Ovary (tissue), 3 donors: ENCODE measurements at regions not wholly inside any gene's neighbourhood (a gene's known extent, or its start where the extent isn't known, plus 50 kb on each side); places are given as distances from the start of the nearest gene placed in this dataset.

Experiments
- CTCF ChIP-seq, 3 donors: fragments of 450-650 bp in 2 of 3; fragments of 200-600 bp in 1 of 3; IDR thresholded peaks; one replicate each; pipeline versions ENCODE4 v1.5.1 to v1.8.0; 2016 to 2022; ENCODE audit warnings: antibody characterized with exemption in 3 of 3, mild to moderate bottlenecking in 1 of 3
- POLR2A ChIP-seq: fragments of 450-650 bp; IDR thresholded peaks from one replicate; pipeline ENCODE4 v1.6.1; 2017; ENCODE audit warnings: antibody characterized with exemption, mild to moderate bottlenecking, moderate library complexity
- donor health status: DM: no; HTN: no; CAD: no.

GRCh38 chr4:124468360-124468759, 244.2 kb downstream of the ANKRD50 start:
- TF ChIP-seq CTCF (IDR thresholded peaks at IDR 0.05) (no peak), POLR2A (no peak)
